MM.1S (cell line): ENCODE measurements at regions not wholly inside any gene's neighbourhood (a gene's known extent, or its start where the extent isn't known, plus 50 kb on each side); places are given as distances from the start of the nearest gene placed in this dataset.

Experiments
- EZH2 ChIP-seq: fragments of 300-600 bp; sonication (generic); optimal IDR thresholded peaks from 2 replicates; pipeline ENCODE3; 2017; ENCODE audit warnings: low read depth, mild to moderate bottlenecking, antibody characterized with exemption, low read length, mixed read lengths
- TF ChIP-seq, protein P1 (sequence below): fragments of 300-600 bp; sonication (generic); IDR thresholded peaks from 2 replicates; pipeline ENCODE4 v1.5.1; 2016; ENCODE audit warnings: antibody characterized with exemption, low read length, mixed read lengths

DNA sequence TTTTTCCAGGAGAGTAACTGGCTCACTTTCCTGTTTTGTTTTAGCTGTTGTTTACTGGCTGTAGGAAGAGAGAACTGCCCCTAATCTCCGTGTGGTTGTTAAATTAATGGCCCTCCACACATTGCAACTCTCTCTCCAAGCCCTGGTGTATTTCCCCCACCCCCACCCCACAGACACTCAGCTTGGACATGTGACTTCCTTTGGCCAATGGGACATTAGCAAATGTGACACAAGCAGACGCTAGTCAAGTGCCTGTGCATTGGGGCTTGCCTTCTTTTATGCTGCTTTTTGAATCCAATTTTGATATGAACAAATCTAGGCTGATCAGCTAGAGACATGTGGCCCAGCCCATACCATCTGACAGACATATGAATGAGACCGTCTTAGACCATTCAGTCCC is 59.6 kb upstream of the TAB3 start:
- TF ChIP-seq, protein P1, sequence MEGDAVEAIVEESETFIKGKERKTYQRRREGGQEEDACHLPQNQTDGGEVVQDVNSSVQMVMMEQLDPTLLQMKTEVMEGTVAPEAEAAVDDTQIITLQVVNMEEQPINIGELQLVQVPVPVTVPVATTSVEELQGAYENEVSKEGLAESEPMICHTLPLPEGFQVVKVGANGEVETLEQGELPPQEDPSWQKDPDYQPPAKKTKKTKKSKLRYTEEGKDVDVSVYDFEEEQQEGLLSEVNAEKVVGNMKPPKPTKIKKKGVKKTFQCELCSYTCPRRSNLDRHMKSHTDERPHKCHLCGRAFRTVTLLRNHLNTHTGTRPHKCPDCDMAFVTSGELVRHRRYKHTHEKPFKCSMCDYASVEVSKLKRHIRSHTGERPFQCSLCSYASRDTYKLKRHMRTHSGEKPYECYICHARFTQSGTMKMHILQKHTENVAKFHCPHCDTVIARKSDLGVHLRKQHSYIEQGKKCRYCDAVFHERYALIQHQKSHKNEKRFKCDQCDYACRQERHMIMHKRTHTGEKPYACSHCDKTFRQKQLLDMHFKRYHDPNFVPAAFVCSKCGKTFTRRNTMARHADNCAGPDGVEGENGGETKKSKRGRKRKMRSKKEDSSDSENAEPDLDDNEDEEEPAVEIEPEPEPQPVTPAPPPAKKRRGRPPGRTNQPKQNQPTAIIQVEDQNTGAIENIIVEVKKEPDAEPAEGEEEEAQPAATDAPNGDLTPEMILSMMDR: no peak
- no peak for TF ChIP-seq EZH2
